ENCODE measurements at regions not wholly inside any gene's neighbourhood (a gene's known extent, or its start where the extent isn't known, plus 50 kb on each side); places are given as distances from the start of the nearest gene placed in this dataset.

GRCh38 chr20:62567246-62568044, 74.9 kb upstream of the SLCO4A1 start:
- H3K36me3 ChIP-seq (ENCODE audit: control insufficient read depth, insufficient read depth, low read length) = no peaks in the 10 kb centered on the region
- Mint-ChIP-seq H3K4me3 (no peak overlapping the region), H3K36me3 (no peaks in the 10 kb centered on the region), H3K27ac (no peak overlapping the region), H3K27me3 (ENCODE audit: low read depth in 2 of 2) (no peaks in the 10 kb centered on the region), H3K4me1 (peaks cover 6 to 9% of the 10 kb centered on the region in 2 donors), H3K9me3 (no peaks in the 10 kb centered on the region)
- WGBS (ENCODE audit: insufficient coverage) = 90% methylated on average over 25 of the region's 25 CpGs
- no peaks in the 10 kb centered on the region for H3K27me3 ChIP-seq (ENCODE audit: control insufficient read depth, insufficient read depth, low read length)
- DNase-seq (no peak), ATAC-seq (no peak)
- no peak overlapping the region for H3K4me3 ChIP-seq (ENCODE audit: low read length)
- intact Hi-C loops (cut with micrococcal nuclease) = no loop called here
- H3K4me1 ChIP-seq (ENCODE audit: control insufficient read depth, insufficient read depth, low read length) = no peaks in the 10 kb centered on the region
- no peak overlapping the region for H3K27ac ChIP-seq (ENCODE audit: low read length)
- TF ChIP-seq CTCF (IDR thresholded peaks at IDR 0.05) = no peak
- H3K9me3 ChIP-seq (ENCODE audit: control insufficient read depth, insufficient read depth, low read length) = no peaks in the 10 kb centered on the region

GRCh38 chr20:62568045-62568389, 74.3 kb upstream of the SLCO4A1 start:
- Mint-ChIP-seq H3K4me1 (peaks cover 6 to 11% of the 10 kb centered on the region in 2 donors), H3K27me3 (ENCODE audit: low read depth in 2 of 2) (no peaks in the 10 kb centered on the region), H3K27ac (no peak overlapping the region), H3K36me3 (no peaks in the 10 kb centered on the region), H3K9me3 (no peaks in the 10 kb centered on the region), H3K4me3 (no peak overlapping the region)
- H3K4me1 ChIP-seq (ENCODE audit: control insufficient read depth, insufficient read depth, low read length) = no peaks in the 10 kb centered on the region
- H3K36me3 ChIP-seq (ENCODE audit: control insufficient read depth, insufficient read depth, low read length) = no peaks in the 10 kb centered on the region
- TF ChIP-seq CTCF (IDR thresholded peaks at IDR 0.05) = no peak
- no peaks in the 10 kb centered on the region for H3K27me3 ChIP-seq (ENCODE audit: control insufficient read depth, insufficient read depth, low read length)
- intact Hi-C loops (cut with micrococcal nuclease) = no loop called here
- no peak overlapping the region for H3K27ac ChIP-seq (ENCODE audit: low read length)
- WGBS (ENCODE audit: insufficient coverage) = 92% methylated on average over 8 of the region's 8 CpGs
- ATAC-seq (no peak), DNase-seq (no peak)
- H3K9me3 ChIP-seq (ENCODE audit: control insufficient read depth, insufficient read depth, low read length) = no peaks in the 10 kb centered on the region
- H3K4me3 ChIP-seq (ENCODE audit: low read length) = no peak overlapping the region

GRCh38 chr20:62569615-62570014, 72.7 kb upstream of the SLCO4A1 start:
- Mint-ChIP-seq H3K27ac (no peak overlapping the region), H3K4me3 (no peak overlapping the region), H3K27me3 (ENCODE audit: low read depth in 2 of 2) (peaks cover 6 to 12% of the 10 kb centered on the region in 2 donors), H3K4me1 (peaks cover 6 to 11% of the 10 kb centered on the region in 2 donors), H3K36me3 (no peaks in the 10 kb centered on the region), H3K9me3 (no peaks in the 10 kb centered on the region)
- no peak for TF ChIP-seq CTCF (IDR thresholded peaks at IDR 0.05)
- H3K36me3 ChIP-seq (ENCODE audit: control insufficient read depth, insufficient read depth, low read length) = no peaks in the 10 kb centered on the region
- H3K4me3 ChIP-seq (ENCODE audit: low read length) = no peak overlapping the region
- intact Hi-C loops (cut with micrococcal nuclease) = no loop called here
- no peaks in the 10 kb centered on the region for H3K4me1 ChIP-seq (ENCODE audit: control insufficient read depth, insufficient read depth, low read length)
- no peak overlapping the region for H3K27ac ChIP-seq (ENCODE audit: low read length)
- no peaks in the 10 kb centered on the region for H3K9me3 ChIP-seq (ENCODE audit: control insufficient read depth, insufficient read depth, low read length)
- no peaks in the 10 kb centered on the region for H3K27me3 ChIP-seq (ENCODE audit: control insufficient read depth, insufficient read depth, low read length)
- WGBS (ENCODE audit: insufficient coverage) = 68% methylated on average over 19 of the region's 19 CpGs
- DNase-seq (no peak), ATAC-seq (no peak)

- 66% methylated on average over 5 of the region's 5 CpGs for WGBS (ENCODE audit: insufficient coverage)
- H3K9me3 ChIP-seq (ENCODE audit: control insufficient read depth, insufficient read depth, low read length) = no peaks in the 10 kb centered on the region
- Mint-ChIP-seq H3K36me3 (no peaks in the 10 kb centered on the region), H3K4me1 (peaks cover 6 to 11% of the 10 kb centered on the region in 2 donors), H3K4me3 (no peak overlapping the region), H3K9me3 (no peaks in the 10 kb centered on the region), H3K27ac (no peak overlapping the region), H3K27me3 (ENCODE audit: low read depth in 2 of 2) (peaks cover 10 to 17% of the 10 kb centered on the region in 2 donors)
- H3K36me3 ChIP-seq (ENCODE audit: control insufficient read depth, insufficient read depth, low read length) = no peaks in the 10 kb centered on the region
- DNase-seq (no peak), ATAC-seq (no peak)
- no peak for TF ChIP-seq CTCF (IDR thresholded peaks at IDR 0.05)
- H3K27ac ChIP-seq (ENCODE audit: low read length) = no peak overlapping the region
- no peaks in the 10 kb centered on the region for H3K27me3 ChIP-seq (ENCODE audit: control insufficient read depth, insufficient read depth, low read length)
- H3K4me3 ChIP-seq (ENCODE audit: low read length) = no peak overlapping the region
- intact Hi-C loops (cut with micrococcal nuclease) = no loop called here
- H3K4me1 ChIP-seq (ENCODE audit: control insufficient read depth, insufficient read depth, low read length) = no peaks in the 10 kb centered on the region
These were observed 71.9 kb upstream of the SLCO4A1 start for GRCh38 chr20:62570403-62570802.

Data from natural killer cell (primary cell).